AG04450 (cell line): ENCODE measurements at regions not wholly inside any gene's neighbourhood (a gene's known extent, or its start where the extent isn't known, plus 50 kb on each side); places are given as distances from the start of the nearest gene placed in this dataset.

Experiments
- CTCF ChIA-PET: fragments of 300-600, 350-600 bp; formaldehyde crosslinking; extraction: SDS; loops from one replicate; lab custom pipeline; 2022; ENCODE audit warnings: antibody characterized with exemption, inconsistent platforms; lab: Charles Lee
- POLR2A ChIA-PET: fragments of 350-600 bp; formaldehyde crosslinking; extraction: SDS; loops from one replicate; lab custom pipeline; 2021; ENCODE audit warnings: antibody characterized with exemption, inconsistent platforms; lab: Yijun Ruan, JAX
- DNase-seq: peaks from one replicate; pipeline ENCODE4 v3.0.0-alpha.2; 2011; ENCODE audit warnings: low read depth, low spot score
- H3K27ac ChIP-seq: one replicate; pipeline ENCODE4 v1.5.1; 2012; ENCODE audit warnings: low read depth, low read length, control low read depth
- H3K27me3 ChIP-seq: one replicate; pipeline ENCODE4 v1.6.0; 2012; ENCODE audit warnings: low read length; ENCODE audit not compliant: control insufficient read depth, insufficient read depth
- H3K4me3 ChIP-seq: 2 replicates; pipeline ENCODE4 v1.5.1; 2011; ENCODE audit warnings: mild to moderate bottlenecking, low read depth, low read length, control low read depth
- H3K9me3 ChIP-seq: 2 replicates; pipeline ENCODE4 v1.5.1; 2012; ENCODE audit warnings: low read length; ENCODE audit not compliant: control insufficient read depth, insufficient read depth
- TF ChIP-seq, protein P1 (sequence below): IDR thresholded peaks from 2 replicates; pipeline ENCODE4 v1.5.1; 2011; ENCODE audit warnings: low read depth, low read length, control low read depth, inconsistent platforms

DNA sequence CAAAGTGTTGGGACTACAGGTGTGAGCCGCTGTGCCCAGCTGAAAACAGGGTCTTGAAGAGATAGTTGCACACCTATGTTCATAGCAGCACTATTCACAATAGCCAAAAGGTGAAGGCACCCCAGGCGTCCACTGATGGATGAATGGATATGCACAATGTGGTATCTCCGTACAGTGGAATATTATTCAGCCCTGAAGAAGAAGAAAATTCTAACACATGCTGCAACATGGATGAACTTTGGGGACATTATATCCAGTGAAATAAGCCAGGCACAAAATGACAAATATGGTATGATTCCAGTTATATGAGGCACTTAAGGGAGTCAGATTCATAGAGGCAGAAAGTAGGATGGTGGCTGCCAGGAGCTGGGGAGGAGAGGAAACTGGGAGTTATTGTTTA, 137.6 kb upstream of the WNT4 start:
- ChIA-PET POLR2A (no interaction called here), CTCF (interaction anchor here (0.7 kb wide), 1 partner anchor 136 kb away, joined by 6 read pairs; no protein-coding TSS in a partner anchor)
- Histone ChIP-seq H3K27ac (no peak overlapping the region), H3K27me3 (peaks cover 38% of the 10 kb centered on the region), H3K4me3 (no peak overlapping the region), H3K9me3 (no peaks in the 10 kb centered on the region; the same call in 1 of the 2 replicates)
- TF ChIP-seq, protein P1, sequence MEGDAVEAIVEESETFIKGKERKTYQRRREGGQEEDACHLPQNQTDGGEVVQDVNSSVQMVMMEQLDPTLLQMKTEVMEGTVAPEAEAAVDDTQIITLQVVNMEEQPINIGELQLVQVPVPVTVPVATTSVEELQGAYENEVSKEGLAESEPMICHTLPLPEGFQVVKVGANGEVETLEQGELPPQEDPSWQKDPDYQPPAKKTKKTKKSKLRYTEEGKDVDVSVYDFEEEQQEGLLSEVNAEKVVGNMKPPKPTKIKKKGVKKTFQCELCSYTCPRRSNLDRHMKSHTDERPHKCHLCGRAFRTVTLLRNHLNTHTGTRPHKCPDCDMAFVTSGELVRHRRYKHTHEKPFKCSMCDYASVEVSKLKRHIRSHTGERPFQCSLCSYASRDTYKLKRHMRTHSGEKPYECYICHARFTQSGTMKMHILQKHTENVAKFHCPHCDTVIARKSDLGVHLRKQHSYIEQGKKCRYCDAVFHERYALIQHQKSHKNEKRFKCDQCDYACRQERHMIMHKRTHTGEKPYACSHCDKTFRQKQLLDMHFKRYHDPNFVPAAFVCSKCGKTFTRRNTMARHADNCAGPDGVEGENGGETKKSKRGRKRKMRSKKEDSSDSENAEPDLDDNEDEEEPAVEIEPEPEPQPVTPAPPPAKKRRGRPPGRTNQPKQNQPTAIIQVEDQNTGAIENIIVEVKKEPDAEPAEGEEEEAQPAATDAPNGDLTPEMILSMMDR = no peak
- no peak for DNase-seq

DNA sequence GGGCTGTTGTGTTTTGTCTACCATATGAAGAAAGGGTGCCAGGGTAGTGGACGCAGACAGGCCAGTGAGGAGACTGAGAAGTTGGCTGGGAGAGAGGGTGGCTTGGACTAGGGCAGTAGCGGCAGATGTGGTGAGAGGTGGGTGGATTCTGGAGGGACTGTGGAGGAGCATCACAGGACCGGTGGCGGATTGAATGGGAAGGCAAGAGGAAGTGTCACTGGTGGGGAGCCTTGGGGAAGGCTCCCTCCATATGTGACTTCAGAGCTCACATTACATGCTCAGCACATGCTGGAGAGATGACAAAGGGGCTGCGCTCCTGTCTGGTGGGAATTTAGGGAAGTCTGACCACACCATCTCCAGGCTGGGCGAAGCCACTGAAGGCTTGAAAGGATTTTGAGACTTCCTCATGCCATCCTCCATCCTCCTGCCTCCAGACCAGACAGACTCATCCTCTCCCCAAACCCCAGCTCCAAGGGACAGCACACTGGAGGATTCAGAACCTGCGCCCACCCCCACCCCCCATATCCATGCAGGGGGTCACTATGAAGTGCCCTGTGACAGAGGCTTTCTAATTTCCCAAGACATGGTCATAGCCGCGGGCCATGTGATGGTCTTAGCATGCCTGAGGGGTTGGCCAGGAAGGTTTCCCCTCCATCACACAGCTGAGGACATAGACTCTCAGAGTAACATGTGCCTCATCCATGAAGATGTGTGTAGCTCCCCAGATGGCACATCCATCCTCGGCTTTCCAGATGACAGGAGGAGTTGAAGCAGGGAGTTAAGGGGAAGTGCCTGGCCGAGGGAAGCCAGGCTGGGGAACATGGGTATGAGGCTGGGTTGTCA, 138.8 kb upstream of the WNT4 start:
- TF ChIP-seq, protein P1 = no peak
- Histone ChIP-seq H3K27me3 (peaks cover 32% of the 10 kb centered on the region), H3K4me3 (no peak overlapping the region), H3K27ac (no peak overlapping the region), H3K9me3 (no peaks in the 10 kb centered on the region; the same call in 1 of the 2 replicates)
- DNase-seq = no peak
- POLR2A ChIA-PET = no interaction called here
- CTCF ChIA-PET = no interaction called here

DNA sequence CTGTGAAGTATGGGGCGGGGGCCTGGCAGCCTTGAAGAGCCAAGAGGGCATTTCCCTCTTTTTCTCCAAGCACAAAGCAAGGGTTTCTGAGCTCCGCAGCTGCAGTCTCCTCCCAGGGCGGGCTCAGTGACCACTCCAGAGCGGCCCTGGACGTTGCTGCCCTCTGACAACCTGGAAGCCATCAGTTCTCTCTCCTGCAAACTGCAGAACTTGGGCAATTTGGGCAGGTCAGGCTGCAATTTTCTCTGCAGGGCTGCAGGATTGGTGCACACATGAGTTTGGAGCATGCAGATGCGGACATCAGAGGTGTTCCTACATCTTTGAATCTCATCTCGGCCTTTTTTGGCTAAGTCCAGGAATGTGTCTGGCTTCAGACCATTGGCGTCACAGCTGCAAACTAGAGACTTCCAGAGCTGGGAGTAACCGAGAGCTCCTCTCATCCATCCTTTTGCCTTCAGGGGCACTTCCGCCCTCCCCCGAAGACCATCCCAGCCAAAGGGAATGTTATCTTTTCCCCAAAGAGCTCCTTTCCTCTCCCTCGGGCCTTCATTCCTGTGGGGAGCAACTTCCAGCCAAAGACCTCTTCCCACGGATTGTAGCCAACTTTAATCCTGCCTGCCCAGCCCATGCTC, 139.6 kb upstream of the WNT4 start:
- Histone ChIP-seq H3K4me3 (no peak overlapping the region), H3K27ac (no peak overlapping the region), H3K9me3 (no peaks in the 10 kb centered on the region; the same call in 1 of the 2 replicates), H3K27me3 (peaks cover 30% of the 10 kb centered on the region)
- ChIA-PET POLR2A (no interaction called here), CTCF (interaction anchor here (0.6 kb wide), 1 partner anchor 94 kb away, joined by 3 read pairs; no protein-coding TSS in a partner anchor)
- TF ChIP-seq, protein P1 = no peak
- DNase-seq = no peak

DNA sequence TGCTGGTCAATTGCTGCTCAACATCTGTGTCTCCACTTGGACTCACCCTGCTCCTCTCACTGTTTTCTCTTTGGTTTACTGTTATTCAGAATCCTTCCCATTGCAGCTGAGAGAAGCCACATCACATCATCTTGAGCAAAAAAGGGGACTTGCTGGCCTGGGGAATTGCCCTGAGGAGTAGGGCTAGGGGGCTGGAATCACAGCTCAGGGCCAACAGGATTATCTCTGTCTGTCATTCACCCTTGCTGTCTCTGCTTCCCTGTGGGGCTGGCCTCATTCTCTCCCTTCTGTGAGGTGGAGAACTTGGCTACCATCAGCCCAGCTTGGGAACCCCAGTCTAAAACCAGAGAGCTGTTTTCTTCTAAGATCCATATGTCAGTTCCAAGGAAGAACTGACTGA, 140.7 kb upstream of the WNT4 start:
- Histone ChIP-seq H3K9me3 (no peaks in the 10 kb centered on the region; the same call in 1 of the 2 replicates), H3K27ac (no peak overlapping the region), H3K4me3 (no peak overlapping the region), H3K27me3 (peaks cover 29% of the 10 kb centered on the region)
- no peak for DNase-seq
- TF ChIP-seq, protein P1 = no peak
- POLR2A ChIA-PET = no interaction called here
- CTCF ChIA-PET = no interaction called here

DNA sequence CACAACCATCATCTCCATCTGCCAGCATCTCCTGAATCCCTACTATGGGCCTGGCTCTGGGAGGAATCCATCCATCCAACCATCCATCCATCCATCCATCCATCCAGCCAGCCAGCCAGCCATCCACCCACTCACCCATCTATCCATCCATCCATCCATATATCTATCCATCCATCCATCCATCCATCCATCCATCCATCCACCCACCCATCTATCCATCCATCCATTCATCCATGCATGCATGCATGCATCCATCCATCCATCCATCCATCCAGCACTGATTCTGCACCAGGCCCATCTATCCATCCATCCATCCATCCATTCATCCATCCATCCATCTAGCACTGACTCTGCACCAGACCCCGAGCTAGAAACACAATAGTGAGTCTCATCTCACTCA, 141.3 kb upstream of the WNT4 start:
- POLR2A ChIA-PET = no interaction called here

More for the DNA sequence above, 141.3 kb upstream of the WNT4 start:
- peaks cover 29% of the 10 kb centered on the region for H3K27me3 ChIP-seq
- TF ChIP-seq, protein P1 = no peak
- no peak overlapping the region for H3K27ac ChIP-seq
- no peak overlapping the region for H3K4me3 ChIP-seq
- no peak for DNase-seq
- CTCF ChIA-PET = no interaction called here
- no peaks in the 10 kb centered on the region; the same call in 1 of the 2 replicates for H3K9me3 ChIP-seq
